Liver (tissue), 3 donors: ENCODE measurements at regions not wholly inside any gene's neighbourhood (a gene's known extent, or its start where the extent isn't known, plus 50 kb on each side); places are given as distances from the start of the nearest gene placed in this dataset.

ENCODE experiments used
- GABPA ChIP-seq, 2 donors: IDR thresholded peaks in 1 of 2; conservative IDR thresholded peaks in 1 of 2; 2 replicates each; pipeline ENCODE4 v1.6.1; 2016; ENCODE audit warnings: antibody characterized with exemption in 2 of 2, mild to moderate bottlenecking in 1 of 2, moderate library complexity in 1 of 2
- SP1 ChIP-seq: IDR thresholded peaks from 2 replicates; pipeline ENCODE4 v1.6.1; 2018; ENCODE audit warnings: antibody characterized with exemption, mild to moderate bottlenecking
- TAF1 ChIP-seq: conservative IDR thresholded peaks from 2 replicates; pipeline ENCODE4 v1.6.1; 2016; ENCODE audit warnings: antibody characterized with exemption, mild to moderate bottlenecking
- TF ChIP-seq, protein P1 (sequence below): fragments of 150-350 bp; IDR thresholded peaks from 2 replicates; pipeline ENCODE4 v1.5.1; 2017; ENCODE audit warnings: improper control_type of control experiment, low read depth, low read length; ENCODE audit not compliant: missing input control
- TF ChIP-seq, protein P2 (sequence below): IDR thresholded peaks from 2 replicates; pipeline ENCODE4 v1.6.1; 2016; ENCODE audit warnings: antibody characterized with exemption
- TF ChIP-seq, protein P3 (sequence below): IDR thresholded peaks from 2 replicates; pipeline ENCODE4 v1.6.1; 2016; ENCODE audit warnings: antibody characterized with exemption
- TF ChIP-seq, protein P4 (sequence below): IDR thresholded peaks from 2 replicates; pipeline ENCODE4 v1.6.1; 2016; ENCODE audit warnings: antibody characterized with exemption
- TF ChIP-seq, protein P5 (sequence below): IDR thresholded peaks from 2 replicates; pipeline ENCODE4 v1.6.1; 2016; ENCODE audit warnings: antibody characterized with exemption, mild to moderate bottlenecking
- donor health status: healthy.
- donor health status: healthy.

DNA sequence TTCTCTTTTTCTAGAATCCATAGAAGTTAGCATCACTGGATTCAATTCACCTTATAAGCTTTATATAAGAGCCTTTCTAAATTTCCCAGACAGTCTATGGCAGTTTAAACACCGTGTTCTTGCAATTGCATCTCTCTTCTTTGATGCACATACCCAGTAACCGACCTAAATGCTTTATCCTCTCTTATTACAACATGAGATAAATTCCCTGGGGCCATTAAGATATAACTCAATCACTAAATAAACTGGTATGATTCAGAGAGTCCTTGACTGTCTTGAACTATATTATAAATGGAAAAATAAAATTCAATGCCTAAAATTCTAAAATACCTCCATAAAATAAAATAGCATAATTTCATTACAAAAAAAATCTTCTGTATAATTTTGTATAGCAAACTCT is 98.1 kb downstream of the DIRAS2 start:
- TF ChIP-seq, protein P1, sequence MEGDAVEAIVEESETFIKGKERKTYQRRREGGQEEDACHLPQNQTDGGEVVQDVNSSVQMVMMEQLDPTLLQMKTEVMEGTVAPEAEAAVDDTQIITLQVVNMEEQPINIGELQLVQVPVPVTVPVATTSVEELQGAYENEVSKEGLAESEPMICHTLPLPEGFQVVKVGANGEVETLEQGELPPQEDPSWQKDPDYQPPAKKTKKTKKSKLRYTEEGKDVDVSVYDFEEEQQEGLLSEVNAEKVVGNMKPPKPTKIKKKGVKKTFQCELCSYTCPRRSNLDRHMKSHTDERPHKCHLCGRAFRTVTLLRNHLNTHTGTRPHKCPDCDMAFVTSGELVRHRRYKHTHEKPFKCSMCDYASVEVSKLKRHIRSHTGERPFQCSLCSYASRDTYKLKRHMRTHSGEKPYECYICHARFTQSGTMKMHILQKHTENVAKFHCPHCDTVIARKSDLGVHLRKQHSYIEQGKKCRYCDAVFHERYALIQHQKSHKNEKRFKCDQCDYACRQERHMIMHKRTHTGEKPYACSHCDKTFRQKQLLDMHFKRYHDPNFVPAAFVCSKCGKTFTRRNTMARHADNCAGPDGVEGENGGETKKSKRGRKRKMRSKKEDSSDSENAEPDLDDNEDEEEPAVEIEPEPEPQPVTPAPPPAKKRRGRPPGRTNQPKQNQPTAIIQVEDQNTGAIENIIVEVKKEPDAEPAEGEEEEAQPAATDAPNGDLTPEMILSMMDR: no peak
- TF ChIP-seq, protein P2, sequence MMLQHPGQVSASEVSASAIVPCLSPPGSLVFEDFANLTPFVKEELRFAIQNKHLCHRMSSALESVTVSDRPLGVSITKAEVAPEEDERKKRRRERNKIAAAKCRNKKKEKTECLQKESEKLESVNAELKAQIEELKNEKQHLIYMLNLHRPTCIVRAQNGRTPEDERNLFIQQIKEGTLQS: no peak
- TF ChIP-seq, protein P3, sequence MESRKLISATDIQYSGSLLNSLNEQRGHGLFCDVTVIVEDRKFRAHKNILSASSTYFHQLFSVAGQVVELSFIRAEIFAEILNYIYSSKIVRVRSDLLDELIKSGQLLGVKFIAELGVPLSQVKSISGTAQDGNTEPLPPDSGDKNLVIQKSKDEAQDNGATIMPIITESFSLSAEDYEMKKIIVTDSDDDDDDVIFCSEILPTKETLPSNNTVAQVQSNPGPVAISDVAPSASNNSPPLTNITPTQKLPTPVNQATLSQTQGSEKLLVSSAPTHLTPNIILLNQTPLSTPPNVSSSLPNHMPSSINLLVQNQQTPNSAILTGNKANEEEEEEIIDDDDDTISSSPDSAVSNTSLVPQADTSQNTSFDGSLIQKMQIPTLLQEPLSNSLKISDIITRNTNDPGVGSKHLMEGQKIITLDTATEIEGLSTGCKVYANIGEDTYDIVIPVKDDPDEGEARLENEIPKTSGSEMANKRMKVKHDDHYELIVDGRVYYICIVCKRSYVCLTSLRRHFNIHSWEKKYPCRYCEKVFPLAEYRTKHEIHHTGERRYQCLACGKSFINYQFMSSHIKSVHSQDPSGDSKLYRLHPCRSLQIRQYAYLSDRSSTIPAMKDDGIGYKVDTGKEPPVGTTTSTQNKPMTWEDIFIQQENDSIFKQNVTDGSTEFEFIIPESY: no peak
- TF ChIP-seq, protein P4, sequence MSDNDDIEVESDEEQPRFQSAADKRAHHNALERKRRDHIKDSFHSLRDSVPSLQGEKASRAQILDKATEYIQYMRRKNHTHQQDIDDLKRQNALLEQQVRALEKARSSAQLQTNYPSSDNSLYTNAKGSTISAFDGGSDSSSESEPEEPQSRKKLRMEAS: no peak
- TF ChIP-seq, protein P5, sequence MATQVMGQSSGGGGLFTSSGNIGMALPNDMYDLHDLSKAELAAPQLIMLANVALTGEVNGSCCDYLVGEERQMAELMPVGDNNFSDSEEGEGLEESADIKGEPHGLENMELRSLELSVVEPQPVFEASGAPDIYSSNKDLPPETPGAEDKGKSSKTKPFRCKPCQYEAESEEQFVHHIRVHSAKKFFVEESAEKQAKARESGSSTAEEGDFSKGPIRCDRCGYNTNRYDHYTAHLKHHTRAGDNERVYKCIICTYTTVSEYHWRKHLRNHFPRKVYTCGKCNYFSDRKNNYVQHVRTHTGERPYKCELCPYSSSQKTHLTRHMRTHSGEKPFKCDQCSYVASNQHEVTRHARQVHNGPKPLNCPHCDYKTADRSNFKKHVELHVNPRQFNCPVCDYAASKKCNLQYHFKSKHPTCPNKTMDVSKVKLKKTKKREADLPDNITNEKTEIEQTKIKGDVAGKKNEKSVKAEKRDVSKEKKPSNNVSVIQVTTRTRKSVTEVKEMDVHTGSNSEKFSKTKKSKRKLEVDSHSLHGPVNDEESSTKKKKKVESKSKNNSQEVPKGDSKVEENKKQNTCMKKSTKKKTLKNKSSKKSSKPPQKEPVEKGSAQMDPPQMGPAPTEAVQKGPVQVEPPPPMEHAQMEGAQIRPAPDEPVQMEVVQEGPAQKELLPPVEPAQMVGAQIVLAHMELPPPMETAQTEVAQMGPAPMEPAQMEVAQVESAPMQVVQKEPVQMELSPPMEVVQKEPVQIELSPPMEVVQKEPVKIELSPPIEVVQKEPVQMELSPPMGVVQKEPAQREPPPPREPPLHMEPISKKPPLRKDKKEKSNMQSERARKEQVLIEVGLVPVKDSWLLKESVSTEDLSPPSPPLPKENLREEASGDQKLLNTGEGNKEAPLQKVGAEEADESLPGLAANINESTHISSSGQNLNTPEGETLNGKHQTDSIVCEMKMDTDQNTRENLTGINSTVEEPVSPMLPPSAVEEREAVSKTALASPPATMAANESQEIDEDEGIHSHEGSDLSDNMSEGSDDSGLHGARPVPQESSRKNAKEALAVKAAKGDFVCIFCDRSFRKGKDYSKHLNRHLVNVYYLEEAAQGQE: no peak
- TF ChIP-seq TAF1: no peak
- no peak for TF ChIP-seq SP1
- no peak for TF ChIP-seq GABPA (IDR thresholded peaks at IDR 0.05 in 1 of 2, conservative IDR thresholded peaks at IDR 0.05 in 1 of 2)
